RWPE2 (cell line): ENCODE measurements at regions not wholly inside any gene's neighbourhood (a gene's known extent, or its start where the extent isn't known, plus 50 kb on each side); places are given as distances from the start of the nearest gene placed in this dataset.

Experiments
- ATAC-seq: fragments of 200-7000 bp; cut with Tn5 transposase; 3 replicates; pipeline ENCODE4 v1.9.1; 2021; ENCODE audit warnings: low read depth
- DNase-seq: peaks from one replicate; pipeline ENCODE4 v3.0.0-alpha.2; 2020; ENCODE audit warnings: low spot score
- H3K27ac ChIP-seq: fragments of 450-650 bp; 2 replicates; pipeline ENCODE4 v1.5.1; 2017; ENCODE audit warnings: mild to moderate bottlenecking; ENCODE audit not compliant: poor library complexity, severe bottlenecking
- H3K27me3 ChIP-seq: fragments of 250-450 bp; sonication (Bioruptor Pico); 2 replicates; pipeline ENCODE4 v1.5.1; 2021; ENCODE audit warnings: mild to moderate bottlenecking, moderate library complexity; ENCODE audit not compliant: insufficient read depth, poor library complexity, severe bottlenecking
- H3K36me3 ChIP-seq: fragments of 250-450 bp; sonication (Bioruptor Pico); 2 replicates; pipeline ENCODE4 v1.5.1; 2020; ENCODE audit warnings: low read depth, mild to moderate bottlenecking, moderate library complexity
- H3K4me1 ChIP-seq: fragments of 250-450 bp; sonication (Bioruptor Pico); 2 replicates; pipeline ENCODE4 v1.5.1; 2021; ENCODE audit warnings: mild to moderate bottlenecking, moderate library complexity; ENCODE audit not compliant: insufficient read depth, poor library complexity, severe bottlenecking
- H3K4me3 ChIP-seq: fragments of 250-450 bp; sonication (Bioruptor Pico); 2 replicates; pipeline ENCODE4 v1.5.1; 2021; ENCODE audit warnings: mild to moderate bottlenecking, moderate library complexity; ENCODE audit not compliant: severe bottlenecking
- H3K9me3 ChIP-seq: fragments of 250-450 bp; sonication (Bioruptor Pico); 2 replicates; pipeline ENCODE4 v1.5.1; 2021; ENCODE audit warnings: mild to moderate bottlenecking, moderate library complexity; ENCODE audit not compliant: severe bottlenecking
- TF ChIP-seq, protein P1 (sequence below): fragments of 450-650 bp; IDR thresholded peaks from one replicate; pipeline ENCODE4 v1.5.1; 2017; ENCODE audit warnings: mild to moderate bottlenecking, moderate library complexity; ENCODE audit not compliant: poor library complexity, severe bottlenecking

DNA sequence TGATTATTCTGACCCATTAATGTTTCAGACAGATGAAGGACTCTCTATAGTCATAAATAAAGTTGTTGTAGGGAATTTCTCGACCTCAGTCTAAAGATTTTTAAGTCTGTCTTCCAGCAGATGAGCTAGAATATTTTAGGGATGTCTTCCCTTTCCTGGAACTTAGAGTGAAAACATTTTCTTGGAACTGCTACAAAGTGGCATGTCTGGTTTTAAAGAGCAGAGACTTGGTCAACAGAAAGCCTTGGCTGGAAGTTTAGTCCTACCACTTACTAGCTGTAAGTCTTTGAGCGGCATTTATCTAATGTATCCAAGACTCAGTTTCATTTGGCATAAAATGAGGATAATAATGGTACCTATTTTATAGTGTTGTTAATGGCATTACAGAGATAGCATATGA is 120.0 kb upstream of the TGFBR2 start:
- DNase-seq (no peak), ATAC-seq (no peak)
- TF ChIP-seq, protein P1, sequence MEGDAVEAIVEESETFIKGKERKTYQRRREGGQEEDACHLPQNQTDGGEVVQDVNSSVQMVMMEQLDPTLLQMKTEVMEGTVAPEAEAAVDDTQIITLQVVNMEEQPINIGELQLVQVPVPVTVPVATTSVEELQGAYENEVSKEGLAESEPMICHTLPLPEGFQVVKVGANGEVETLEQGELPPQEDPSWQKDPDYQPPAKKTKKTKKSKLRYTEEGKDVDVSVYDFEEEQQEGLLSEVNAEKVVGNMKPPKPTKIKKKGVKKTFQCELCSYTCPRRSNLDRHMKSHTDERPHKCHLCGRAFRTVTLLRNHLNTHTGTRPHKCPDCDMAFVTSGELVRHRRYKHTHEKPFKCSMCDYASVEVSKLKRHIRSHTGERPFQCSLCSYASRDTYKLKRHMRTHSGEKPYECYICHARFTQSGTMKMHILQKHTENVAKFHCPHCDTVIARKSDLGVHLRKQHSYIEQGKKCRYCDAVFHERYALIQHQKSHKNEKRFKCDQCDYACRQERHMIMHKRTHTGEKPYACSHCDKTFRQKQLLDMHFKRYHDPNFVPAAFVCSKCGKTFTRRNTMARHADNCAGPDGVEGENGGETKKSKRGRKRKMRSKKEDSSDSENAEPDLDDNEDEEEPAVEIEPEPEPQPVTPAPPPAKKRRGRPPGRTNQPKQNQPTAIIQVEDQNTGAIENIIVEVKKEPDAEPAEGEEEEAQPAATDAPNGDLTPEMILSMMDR = no peak
- H3K27me3 ChIP-seq = no peaks in the 10 kb centered on the region
- no peaks in the 10 kb centered on the region for H3K9me3 ChIP-seq
- no peak overlapping the region for H3K4me3 ChIP-seq
- no peaks in the 10 kb centered on the region for H3K36me3 ChIP-seq
- H3K4me1 ChIP-seq = no peaks in the 10 kb centered on the region
- H3K27ac ChIP-seq = no peak overlapping the region

DNA sequence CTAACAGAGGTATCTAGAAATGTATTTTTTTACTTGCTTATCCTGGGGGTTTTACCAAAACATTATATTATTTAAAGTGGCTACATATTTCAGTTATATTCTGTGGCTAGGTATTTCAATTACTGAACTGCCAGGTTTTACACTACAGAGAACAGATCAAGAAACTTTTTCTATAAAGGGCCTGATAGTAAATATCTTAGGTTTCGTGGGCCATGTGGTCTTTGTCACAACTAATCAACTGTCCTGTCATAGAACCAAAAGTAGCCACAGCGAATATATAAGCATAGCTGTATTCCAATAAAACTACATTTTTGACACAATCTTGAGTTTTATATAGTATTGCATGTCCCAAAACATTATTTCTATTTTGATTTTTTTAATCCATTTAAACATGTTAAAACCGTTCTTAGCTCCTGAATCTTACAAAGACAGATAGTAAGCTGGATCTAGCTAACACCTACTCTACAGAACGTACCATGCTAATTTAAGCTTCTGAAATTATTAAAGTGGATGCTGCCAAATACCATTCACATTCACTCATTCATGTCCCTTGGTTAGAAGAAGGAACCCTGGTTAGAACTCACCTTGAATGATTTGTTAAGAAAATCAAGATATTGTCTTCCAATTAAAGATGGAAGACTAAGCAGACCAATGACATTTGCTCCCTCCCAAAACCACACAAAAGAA is 118.2 kb upstream of the TGFBR2 start:
- no peak for DNase-seq
- Histone ChIP-seq H3K9me3 (no peaks in the 10 kb centered on the region), H3K4me3 (no peak overlapping the region), H3K27ac (no peak overlapping the region), H3K27me3 (no peaks in the 10 kb centered on the region), H3K4me1 (peaks cover 8% of the 10 kb centered on the region), H3K36me3 (no peaks in the 10 kb centered on the region)
- TF ChIP-seq, protein P1 = no peak
- ATAC-seq = no peak

DNA sequence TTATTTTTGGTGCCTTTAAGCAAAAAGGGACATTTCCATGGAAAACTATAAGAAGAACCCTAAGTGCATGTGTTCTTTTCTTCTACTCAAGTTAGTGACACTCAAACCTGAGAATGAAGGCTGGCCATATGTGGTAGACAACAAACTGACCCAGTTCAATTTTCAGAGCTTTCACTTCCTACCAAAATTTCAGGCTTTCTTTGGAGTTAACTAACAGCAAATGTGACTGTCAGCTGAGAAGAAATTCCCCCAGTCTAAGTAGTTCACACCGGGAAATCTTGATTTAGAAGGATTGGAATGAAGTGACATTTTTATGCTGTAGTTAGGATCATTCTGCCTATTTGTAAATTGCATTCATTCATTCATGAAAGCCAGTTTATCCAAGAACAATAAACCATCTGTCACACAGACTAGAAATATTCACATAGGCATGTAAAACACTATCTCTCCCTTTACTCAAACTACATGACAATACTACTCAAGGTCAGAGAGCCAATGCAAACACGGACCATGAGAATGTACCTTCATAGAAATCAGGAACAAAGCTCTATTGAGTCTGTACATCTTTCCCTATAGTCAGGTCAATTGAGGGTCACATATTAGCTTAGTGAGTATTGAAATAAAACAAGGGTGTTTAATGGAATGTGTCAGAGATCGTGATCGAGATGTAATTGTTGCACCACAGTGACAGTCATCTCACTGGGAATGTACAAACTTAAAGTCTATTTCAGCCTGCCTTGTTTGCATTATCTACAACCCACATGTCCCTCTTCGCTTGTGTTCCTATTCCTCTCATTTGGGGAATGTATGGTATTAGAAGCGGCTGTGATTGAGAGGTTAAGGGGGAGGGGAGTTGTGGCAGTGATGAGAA is 113.8 kb upstream of the TGFBR2 start:
- TF ChIP-seq, protein P1 = no peak
- DNase-seq (no peak), ATAC-seq (peak; percentile 72)
- no peaks in the 10 kb centered on the region for H3K27me3 ChIP-seq
- H3K27ac ChIP-seq = peak overlapping the region; percentile 84
- no peaks in the 10 kb centered on the region for H3K36me3 ChIP-seq
- H3K4me1 ChIP-seq = peaks cover 32% of the 10 kb centered on the region
- H3K4me3 ChIP-seq = no peak overlapping the region
- H3K9me3 ChIP-seq = no peaks in the 10 kb centered on the region

DNA sequence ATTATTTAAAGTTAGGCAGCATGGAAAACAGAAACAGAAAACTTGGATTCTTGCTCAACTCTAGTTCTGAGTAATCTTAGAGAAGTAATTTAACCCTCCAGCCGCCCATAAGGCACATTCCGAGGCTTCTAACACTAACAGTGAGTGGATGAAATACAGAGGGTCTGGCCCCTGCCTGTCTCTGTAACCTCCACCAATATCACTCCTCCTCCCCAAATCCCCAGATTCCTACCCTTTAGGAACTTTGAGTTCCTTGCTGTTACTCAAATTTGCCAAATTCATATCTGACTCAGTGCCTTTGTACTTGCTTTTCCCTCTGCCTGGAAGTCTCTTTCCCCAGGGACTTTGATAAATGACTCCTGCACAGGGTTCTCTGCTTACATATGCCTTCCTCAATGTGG is 112.5 kb upstream of the TGFBR2 start:
- TF ChIP-seq, protein P1 = no peak
- H3K27ac ChIP-seq = peak overlapping the region; percentile 84
- H3K36me3 ChIP-seq = no peaks in the 10 kb centered on the region
- DNase-seq (no peak), ATAC-seq (peak; percentile 71)
- H3K4me1 ChIP-seq = peaks cover 32% of the 10 kb centered on the region
- H3K9me3 ChIP-seq = no peaks in the 10 kb centered on the region
- H3K27me3 ChIP-seq = no peaks in the 10 kb centered on the region
- no peak overlapping the region for H3K4me3 ChIP-seq
